HL-60 (cell line): ENCODE measurements at regions not wholly inside any gene's neighbourhood (a gene's known extent, or its start where the extent isn't known, plus 50 kb on each side); places are given as distances from the start of the nearest gene placed in this dataset.

Experiments used
- GABPA ChIP-seq: IDR thresholded peaks from 2 replicates; pipeline ENCODE4 v1.6.1; 2012; ENCODE audit warnings: low read depth
- POLR2AphosphoS5 ChIP-seq: IDR thresholded peaks from 2 replicates; pipeline ENCODE4 v1.6.1; 2012; ENCODE audit warnings: low read depth
- SPI1 ChIP-seq: IDR thresholded peaks from 2 replicates; pipeline ENCODE4 v1.6.1; 2012; ENCODE audit warnings: low read depth, mild to moderate bottlenecking, borderline replicate concordance
- TF ChIP-seq, protein P1 (sequence below): IDR thresholded peaks from one replicate; pipeline ENCODE4 v1.5.1; 2011; ENCODE audit warnings: low read length, control low read depth, inconsistent platforms; ENCODE audit not compliant: insufficient read depth
- TF ChIP-seq, protein P2 (sequence below): IDR thresholded peaks from 2 replicates; pipeline ENCODE4 v1.6.1; 2012; ENCODE audit warnings: low read depth; ENCODE audit not compliant: insufficient replicate concordance

DNA sequence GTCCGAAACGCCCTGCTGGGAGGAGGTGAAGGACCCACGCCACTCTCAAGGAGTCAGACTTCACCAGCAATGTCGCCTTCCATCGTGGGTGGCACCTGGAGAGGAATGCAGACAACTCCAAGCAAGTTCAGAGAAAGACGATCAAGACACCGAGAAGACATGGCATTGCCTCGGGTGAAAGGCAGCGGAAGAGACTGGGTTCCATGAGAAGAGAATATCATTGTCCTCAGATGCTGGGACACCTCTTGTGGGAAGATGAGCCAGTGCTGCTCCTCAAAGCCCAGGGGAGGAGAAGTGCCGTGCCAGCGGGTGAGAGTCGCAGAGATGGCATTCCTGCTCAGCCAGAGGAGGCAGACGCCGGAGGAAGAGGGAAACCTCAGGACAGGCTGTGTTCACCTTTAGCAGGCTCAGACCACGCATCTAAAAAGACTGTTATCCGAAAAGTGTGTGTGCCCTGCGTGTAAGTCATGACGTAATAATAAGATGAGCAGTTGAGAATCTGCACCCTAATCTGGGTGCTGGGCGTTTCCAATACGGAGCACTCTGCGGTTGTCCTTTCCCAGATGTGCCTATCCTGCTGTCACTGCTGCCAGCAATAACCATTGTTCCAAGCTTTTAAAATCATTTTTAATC lies 144.6 kb upstream of the SPACA7 start:
- TF ChIP-seq, protein P1, sequence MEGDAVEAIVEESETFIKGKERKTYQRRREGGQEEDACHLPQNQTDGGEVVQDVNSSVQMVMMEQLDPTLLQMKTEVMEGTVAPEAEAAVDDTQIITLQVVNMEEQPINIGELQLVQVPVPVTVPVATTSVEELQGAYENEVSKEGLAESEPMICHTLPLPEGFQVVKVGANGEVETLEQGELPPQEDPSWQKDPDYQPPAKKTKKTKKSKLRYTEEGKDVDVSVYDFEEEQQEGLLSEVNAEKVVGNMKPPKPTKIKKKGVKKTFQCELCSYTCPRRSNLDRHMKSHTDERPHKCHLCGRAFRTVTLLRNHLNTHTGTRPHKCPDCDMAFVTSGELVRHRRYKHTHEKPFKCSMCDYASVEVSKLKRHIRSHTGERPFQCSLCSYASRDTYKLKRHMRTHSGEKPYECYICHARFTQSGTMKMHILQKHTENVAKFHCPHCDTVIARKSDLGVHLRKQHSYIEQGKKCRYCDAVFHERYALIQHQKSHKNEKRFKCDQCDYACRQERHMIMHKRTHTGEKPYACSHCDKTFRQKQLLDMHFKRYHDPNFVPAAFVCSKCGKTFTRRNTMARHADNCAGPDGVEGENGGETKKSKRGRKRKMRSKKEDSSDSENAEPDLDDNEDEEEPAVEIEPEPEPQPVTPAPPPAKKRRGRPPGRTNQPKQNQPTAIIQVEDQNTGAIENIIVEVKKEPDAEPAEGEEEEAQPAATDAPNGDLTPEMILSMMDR: no peak
- TF ChIP-seq POLR2AphosphoS5 (no peak), SPI1 (no peak), GABPA (no peak)
- TF ChIP-seq, protein P2, sequence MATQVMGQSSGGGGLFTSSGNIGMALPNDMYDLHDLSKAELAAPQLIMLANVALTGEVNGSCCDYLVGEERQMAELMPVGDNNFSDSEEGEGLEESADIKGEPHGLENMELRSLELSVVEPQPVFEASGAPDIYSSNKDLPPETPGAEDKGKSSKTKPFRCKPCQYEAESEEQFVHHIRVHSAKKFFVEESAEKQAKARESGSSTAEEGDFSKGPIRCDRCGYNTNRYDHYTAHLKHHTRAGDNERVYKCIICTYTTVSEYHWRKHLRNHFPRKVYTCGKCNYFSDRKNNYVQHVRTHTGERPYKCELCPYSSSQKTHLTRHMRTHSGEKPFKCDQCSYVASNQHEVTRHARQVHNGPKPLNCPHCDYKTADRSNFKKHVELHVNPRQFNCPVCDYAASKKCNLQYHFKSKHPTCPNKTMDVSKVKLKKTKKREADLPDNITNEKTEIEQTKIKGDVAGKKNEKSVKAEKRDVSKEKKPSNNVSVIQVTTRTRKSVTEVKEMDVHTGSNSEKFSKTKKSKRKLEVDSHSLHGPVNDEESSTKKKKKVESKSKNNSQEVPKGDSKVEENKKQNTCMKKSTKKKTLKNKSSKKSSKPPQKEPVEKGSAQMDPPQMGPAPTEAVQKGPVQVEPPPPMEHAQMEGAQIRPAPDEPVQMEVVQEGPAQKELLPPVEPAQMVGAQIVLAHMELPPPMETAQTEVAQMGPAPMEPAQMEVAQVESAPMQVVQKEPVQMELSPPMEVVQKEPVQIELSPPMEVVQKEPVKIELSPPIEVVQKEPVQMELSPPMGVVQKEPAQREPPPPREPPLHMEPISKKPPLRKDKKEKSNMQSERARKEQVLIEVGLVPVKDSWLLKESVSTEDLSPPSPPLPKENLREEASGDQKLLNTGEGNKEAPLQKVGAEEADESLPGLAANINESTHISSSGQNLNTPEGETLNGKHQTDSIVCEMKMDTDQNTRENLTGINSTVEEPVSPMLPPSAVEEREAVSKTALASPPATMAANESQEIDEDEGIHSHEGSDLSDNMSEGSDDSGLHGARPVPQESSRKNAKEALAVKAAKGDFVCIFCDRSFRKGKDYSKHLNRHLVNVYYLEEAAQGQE: no peak
